ENCODE measurements at regions not wholly inside any gene's neighbourhood (a gene's known extent, or its start where the extent isn't known, plus 50 kb on each side); places are given as distances from the start of the nearest gene placed in this dataset.
"Not testable (repeated sequence)": the region's sequence is repeated elsewhere in the genome, so short reads cannot be mapped to it uniquely, and the experiment has no call there.

DNA sequence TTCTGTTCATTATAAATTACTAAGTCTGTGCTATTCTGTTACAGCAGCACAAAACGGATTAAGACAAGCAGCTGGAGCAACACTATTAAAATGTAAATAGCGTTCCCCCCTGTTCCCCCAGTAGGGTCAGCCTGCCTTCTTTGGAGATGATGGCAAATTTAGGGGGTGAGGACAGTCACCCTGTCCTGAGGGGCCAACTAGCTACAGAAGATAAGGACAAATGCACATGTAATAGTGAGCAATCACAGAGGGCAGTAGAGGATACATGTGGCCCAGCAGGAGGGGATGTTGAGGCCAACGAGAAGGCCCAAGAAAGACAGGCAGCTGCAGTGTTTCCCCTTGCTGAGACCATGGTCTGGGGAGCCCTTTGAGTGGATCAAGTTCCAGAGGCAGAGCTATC, 266.7 kb upstream of the CDYL start:
- no peak for DNase-seq (ENCODE audit: low read depth in 2 of 2)

- DNase-seq (ENCODE audit: low read depth in 2 of 2), result no peak
These were observed 269.4 kb upstream of the CDYL start for GRCh38 chr6:4506792-4507191.

GRCh38 chr6:4506223-4506622, 270.0 kb upstream of the CDYL start:
- DNase-seq (ENCODE audit: low read depth in 2 of 2), result no peak

DNA sequence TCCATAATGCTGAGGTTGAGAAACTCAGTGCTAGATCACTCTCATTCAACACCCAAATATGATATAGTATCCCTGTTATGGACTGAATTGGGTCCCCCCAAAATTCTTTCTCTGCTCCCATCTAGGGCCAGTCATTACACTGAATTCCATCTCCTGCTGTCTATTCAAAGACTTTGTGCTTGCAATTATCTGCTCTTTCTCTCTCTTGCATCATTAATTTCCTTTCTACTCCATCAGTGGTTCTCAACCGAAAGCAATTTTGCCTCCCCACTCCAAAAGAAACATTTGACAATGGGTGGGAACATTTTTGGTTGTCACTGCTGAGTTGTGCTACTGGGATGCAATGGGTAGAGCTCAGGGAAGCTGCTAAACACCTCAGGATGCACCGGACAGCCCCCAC, 271.5 kb upstream of the CDYL start:
- DNase-seq (ENCODE audit: low read depth in 2 of 2), result no peak

GRCh38 chr6:4503700-4504099, 272.5 kb upstream of the CDYL start:
- no peak for DNase-seq (ENCODE audit: low read depth in 2 of 2)

DNA sequence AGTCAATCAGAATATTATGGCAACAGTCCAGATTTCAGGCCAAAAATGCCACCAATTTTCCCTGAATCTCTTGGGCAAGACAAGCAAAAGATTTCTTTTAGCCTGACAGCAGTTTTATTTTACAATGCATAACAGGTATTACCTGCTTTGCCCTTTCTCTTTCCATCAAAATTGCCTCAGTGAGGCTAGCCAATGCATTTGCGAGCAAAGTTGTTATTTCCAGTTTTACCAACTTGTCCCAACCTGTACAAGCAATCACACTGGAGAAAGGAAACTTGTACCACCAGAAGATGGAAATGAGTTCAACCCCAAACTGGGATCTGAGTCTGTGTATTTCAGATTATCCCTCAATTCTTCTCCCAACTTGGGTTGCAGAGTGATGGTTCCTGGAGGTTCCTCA, 279.9 kb upstream of the CDYL start:
- no peak for DNase-seq (ENCODE audit: low read depth in 2 of 2)

- peak; percentile 82 to 97 for DNase-seq (ENCODE audit: low read depth in 2 of 2)
These were observed 284.5 kb upstream of the CDYL start for GRCh38 chr6:4491501-4492260.

- DNase-seq (ENCODE audit: low read depth in 2 of 2), result no peak
These were observed 286.7 kb upstream of the CDYL start for GRCh38 chr6:4489538-4489937.

- DNase-seq (ENCODE audit: low read depth in 2 of 2), result no peak
These were observed 287.8 kb upstream of the CDYL start for GRCh38 chr6:4488389-4488788.

- no peak for DNase-seq (ENCODE audit: low read depth in 2 of 2)
These were observed 288.7 kb upstream of the CDYL start for GRCh38 chr6:4487538-4487937.

GRCh38 chr6:4486568-4487315, 289.5 kb upstream of the CDYL start:
- no peak for DNase-seq (ENCODE audit: low read depth in 2 of 2)

DNA sequence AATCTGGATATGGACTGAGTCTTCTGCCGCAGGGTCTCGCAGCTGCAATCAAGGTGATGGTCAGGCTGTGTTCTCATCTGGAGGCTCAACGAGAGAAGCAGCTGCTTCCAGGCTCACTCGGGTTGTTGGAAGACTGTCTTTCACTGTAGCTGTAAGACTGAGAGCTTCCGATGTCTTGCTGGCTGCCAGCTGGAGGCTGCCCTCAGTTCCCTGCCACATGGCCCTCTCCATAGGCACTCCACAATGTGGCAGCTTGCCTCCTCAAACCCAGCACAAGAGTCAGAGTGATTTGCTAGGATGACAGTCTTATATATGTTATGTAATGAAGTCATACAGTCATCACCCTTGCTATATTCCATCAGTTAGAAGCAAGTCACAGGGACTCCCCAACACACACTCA, 290.5 kb upstream of the CDYL start:
- DNase-seq (ENCODE audit: low read depth in 2 of 2), result no peak

- DNase-seq (ENCODE audit: low read depth in 2 of 2), result no peak
These were observed 293.7 kb upstream of the CDYL start for GRCh38 chr6:4482461-4482860.

DNA sequence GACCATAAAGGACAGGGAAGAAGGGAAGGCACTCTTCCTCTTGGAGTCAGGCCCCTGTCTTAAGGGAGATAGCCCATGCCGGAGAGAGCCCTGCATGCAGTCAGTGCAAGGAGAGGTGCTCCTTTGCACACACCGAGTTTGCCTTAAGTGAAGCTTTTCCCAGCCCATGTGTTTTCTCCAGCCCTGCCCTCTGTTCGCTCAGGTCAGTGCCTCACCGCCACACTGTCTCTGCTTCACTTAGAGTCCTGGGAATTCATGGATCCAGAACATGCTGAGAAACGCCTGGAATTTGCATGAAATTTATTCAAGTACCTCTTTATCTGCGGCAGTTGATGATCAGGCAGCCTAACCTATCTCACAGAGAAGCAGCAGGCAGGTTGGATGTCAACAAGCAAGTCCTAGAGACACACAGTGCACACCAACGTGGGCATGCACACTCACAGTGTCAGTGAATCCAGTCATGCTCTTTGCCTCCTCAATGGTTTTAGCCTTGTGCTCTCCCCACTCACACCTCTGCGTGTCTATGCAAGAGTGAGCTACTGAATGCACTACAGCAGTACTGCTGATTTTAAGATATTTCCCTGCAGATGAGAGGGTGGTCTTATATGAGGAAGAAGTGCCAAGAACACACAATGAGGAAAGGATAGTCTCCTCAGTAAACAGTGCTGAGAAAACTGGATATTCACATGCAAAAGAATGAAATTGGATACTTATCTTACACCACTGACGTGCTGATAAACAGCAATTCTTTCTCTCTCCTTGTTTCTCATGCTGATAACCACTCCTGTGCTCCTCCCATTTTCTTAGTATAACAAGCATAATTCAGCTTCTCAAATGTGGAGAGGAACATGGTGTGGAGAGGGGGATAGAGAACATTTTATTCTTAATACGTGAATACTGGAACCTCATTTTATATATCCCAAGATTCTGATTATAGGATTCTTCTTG, 295.1 kb upstream of the CDYL start:
- DNase-seq (ENCODE audit: low read depth in 2 of 2), result no peak

- no peak for DNase-seq (ENCODE audit: low read depth in 2 of 2)
These were observed 298.1 kb upstream of the CDYL start for GRCh38 chr6:4478098-4478497.

GRCh38 chr6:4474810-4475209, 301.4 kb upstream of the CDYL start:
- no peak for DNase-seq (ENCODE audit: low read depth in 2 of 2)

DNA sequence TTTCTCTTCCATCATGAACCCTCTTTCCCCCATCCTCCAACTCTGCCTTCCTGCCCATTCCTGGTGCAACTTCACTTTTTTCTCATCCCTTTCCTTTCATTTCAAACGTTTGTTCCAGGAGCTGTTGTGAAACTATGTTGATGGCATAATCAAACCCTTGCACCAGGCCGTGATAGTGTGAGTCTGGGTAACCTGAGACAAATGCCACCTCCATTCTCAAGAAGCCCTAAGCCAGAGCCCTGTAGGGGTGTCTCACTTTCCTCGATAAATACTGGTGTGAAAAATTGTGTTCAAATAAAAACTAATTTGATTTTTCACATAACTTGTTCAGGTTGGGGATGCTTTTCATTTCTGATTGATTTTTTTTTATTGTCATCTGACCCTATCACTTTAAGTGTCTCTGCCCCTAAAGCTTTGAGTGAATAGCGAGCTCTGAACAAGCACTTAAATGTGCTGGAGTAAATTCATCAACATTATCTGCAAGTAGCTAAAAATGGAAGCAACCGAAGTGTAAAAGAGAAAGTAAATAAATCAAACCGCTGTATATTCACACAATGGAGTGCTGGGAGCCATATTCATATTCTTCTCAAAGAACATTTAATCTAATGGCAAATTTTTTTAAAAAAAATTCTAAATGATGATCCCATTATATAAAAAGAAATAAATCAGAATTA, 303.1 kb upstream of the CDYL start:
- DNase-seq (ENCODE audit: low read depth in 2 of 2), result no peak

DNA sequence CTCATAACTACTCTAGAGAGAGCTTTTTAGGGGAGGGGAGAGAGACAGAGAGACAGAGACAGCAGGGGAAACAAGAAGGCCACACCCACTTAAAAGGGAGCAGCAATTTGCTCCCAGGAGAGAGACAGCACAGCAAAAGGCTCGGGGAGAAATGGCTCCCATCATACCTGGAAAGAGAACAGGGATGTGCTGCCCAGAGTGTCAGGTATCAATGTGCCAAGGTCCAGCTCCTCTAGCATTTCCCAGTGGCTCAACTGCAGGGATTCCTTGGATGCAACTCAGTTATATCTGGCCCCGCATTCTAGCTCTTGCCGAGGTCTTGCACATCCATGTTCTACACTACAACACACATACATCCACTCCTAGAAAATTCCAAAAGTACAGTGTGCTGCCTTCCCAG, 304.0 kb upstream of the CDYL start:
- DNase-seq (ENCODE audit: low read depth in 2 of 2), result no peak

DNA sequence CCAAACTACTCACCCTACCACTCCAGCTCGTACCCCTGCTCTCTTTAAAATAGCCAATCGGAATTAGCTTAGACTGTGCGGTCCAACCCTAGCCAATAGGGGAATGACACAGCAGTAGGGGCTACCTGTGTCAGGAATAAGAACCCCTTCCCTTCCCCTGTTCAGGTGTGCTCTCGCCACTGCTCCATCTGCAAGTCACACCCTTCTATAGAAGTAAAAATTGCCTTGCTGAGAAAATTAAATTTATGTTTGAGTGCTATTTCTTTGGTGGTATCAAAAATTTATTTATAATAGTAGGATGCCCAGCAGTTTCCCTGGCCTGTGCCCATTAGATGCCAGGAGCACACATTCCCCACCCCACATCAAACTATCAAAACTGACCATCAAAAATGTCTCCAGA, 304.7 kb upstream of the CDYL start:
- DNase-seq (ENCODE audit: low read depth in 2 of 2), result not testable (repeated sequence)

DNA sequence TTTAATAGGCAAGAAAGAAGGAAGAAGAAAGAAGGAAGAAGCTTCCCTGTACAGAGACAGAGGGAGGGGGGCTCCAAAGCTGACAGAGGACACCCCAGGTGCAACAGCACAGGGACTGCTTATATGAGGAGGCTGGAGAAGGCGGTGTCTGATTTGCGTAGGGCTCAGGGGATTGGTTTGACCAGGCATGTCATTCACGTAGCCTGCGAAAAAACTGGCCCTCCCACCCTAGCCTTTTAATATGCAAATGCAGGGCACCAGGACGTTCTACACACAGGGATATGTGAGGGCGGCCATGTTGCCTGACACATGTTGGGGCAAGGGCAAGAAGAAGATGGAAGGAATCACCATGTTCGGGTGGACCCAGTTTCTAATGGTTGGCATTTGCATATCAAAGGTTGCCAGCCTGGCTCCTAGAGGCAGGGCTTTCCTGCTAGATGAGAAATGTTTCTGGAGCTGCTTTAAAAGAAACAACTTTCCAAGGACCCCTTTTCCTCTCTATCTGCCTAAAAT, 305.4 kb upstream of the CDYL start:
- DNase-seq (ENCODE audit: low read depth in 2 of 2), result no peak

DNA sequence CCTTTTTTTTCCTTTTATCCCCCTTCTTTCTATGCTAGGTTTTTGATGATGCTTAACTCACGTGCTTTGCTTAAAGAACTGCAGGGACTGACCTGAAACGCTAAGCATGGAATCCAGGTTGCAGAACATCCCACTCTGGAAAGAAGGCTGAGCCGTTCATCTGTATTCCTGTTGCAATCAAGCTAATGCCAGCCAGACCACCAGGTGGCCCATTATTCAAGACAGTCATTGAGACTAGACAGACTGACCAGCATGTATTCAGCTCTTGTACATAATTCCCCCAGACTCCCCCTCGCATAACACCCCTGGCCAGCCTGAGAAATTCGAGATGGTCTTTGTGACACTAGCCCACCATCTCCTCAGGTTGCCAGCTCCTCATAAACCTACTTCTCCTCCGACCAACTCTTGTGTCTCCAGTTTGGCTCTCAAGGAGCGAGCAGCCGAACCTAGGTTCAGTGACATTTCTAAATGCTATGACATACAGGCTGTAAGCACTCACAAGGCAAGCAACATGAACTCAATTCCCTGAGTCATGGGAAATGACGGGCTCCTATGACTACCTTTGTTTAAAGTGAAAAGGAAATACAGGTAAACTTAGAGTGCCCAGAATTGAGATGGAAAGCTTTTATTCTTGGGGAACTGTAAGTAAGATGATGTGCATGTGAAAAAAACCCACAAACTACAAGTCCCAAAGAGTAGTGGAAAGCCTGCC, 309.3 kb upstream of the CDYL start:
- DNase-seq (ENCODE audit: low read depth in 2 of 2), result peak; percentile 55 to 65
